PC-9 (cell line): ENCODE measurements at regions not wholly inside any gene's neighbourhood (a gene's known extent, or its start where the extent isn't known, plus 50 kb on each side); places are given as distances from the start of the nearest gene placed in this dataset.

Experiments used
- BruUV-seq: library from RNA; stranded (reverse); fragments of 400-500 nt; replicated peaks from 2 replicates; lab custom pipeline; 2021; lab: Mats Ljungman, UMichigan
- CTCF ChIA-PET: fragments of 300-600 bp; sonication (Branson Sonifier 250); formaldehyde crosslinking; loops from one replicate; lab custom pipeline; 2022; ENCODE audit warnings: antibody characterized with exemption; lab: Charles Lee
- POLR2A ChIA-PET: fragments of 300-600 bp; sonication (Branson Sonifier 250); formaldehyde crosslinking; loops from one replicate; lab custom pipeline; 2022; ENCODE audit warnings: antibody characterized with exemption; ENCODE audit not compliant: unreplicated experiment; lab: Charles Lee
- DNase-seq, 2 experiments: peaks; one replicate each; pipeline versions ENCODE4 v3.0.0 to v3.0.0-alpha.2; 2015 to 2022; ENCODE audit warnings: mixed read lengths in 1 of 2
- H2AFZ ChIP-seq: fragments of 200-600 bp; sonication (generic); 2 replicates; pipeline ENCODE4 v1.8.1; 2017; ENCODE audit warnings: antibody characterized with exemption
- H3F3A ChIP-seq: fragments of 200-600 bp; sonication (generic); 2 replicates; pipeline ENCODE4 v1.8.1; 2017; ENCODE audit warnings: antibody characterized with exemption, mild to moderate bottlenecking, low read depth; ENCODE audit not compliant: insufficient read depth
- H3K27ac ChIP-seq: fragments of 200-600 bp; sonication (generic); 2 replicates; pipeline ENCODE4 v1.6.1; 2016; ENCODE audit warnings: mixed run types
- H3K27me3 ChIP-seq: fragments of 200-600 bp; sonication (generic); 2 replicates; pipeline ENCODE4 v1.6.1; 2016; ENCODE audit warnings: low read depth, mixed run types; ENCODE audit not compliant: insufficient read depth
- H3K36me3 ChIP-seq: fragments of 200-600 bp; sonication (generic); 2 replicates; pipeline ENCODE4 v1.6.1; 2016; ENCODE audit warnings: low read depth, mixed run types
- H3K4me1 ChIP-seq: fragments of 200-600 bp; sonication (generic); replicated peaks from 2 replicates; pipeline ENCODE4 v1.6.1; 2016; ENCODE audit warnings: mixed run types; ENCODE audit not compliant: insufficient read depth
- H3K4me2 ChIP-seq: fragments of 200-600 bp; sonication (generic); 2 replicates; pipeline ENCODE4 v1.6.1; 2017; ENCODE audit warnings: mixed run types
- H3K4me3 ChIP-seq: fragments of 200-600 bp; sonication (generic); 2 replicates; pipeline ENCODE4 v1.6.1; 2016; ENCODE audit warnings: mixed run types
- H3K79me2 ChIP-seq: fragments of 200-600 bp; sonication (generic); 2 replicates; pipeline ENCODE4 v1.6.1; 2017; ENCODE audit warnings: low read depth, mixed run types
- H3K9me2 ChIP-seq: fragments of 200-600 bp; sonication (generic); 2 replicates; pipeline ENCODE4 v1.8.1; 2017; ENCODE audit warnings: mild to moderate bottlenecking; ENCODE audit not compliant: insufficient read depth
- H3K9me3 ChIP-seq: fragments of 200-600 bp; sonication (generic); 2 replicates; pipeline ENCODE4 v1.8.1; 2016; ENCODE audit warnings: low read depth; ENCODE audit not compliant: insufficient read depth
- H4K20me1 ChIP-seq: fragments of 200-600 bp; sonication (generic); 2 replicates; pipeline ENCODE4 v1.8.1; 2017; ENCODE audit not compliant: insufficient read depth
- CTCF ChIP-seq: fragments of 200-600 bp; sonication (generic); conservative IDR thresholded peaks from 2 replicates; pipeline ENCODE4 v1.6.1; 2017; ENCODE audit warnings: mixed run types, antibody characterized with exemption, mild to moderate bottlenecking, moderate library complexity
- EZH2 ChIP-seq: fragments of 200-600 bp; sonication (generic); IDR thresholded peaks from 2 replicates; pipeline ENCODE4 v1.8.0; 2017; ENCODE audit warnings: antibody characterized with exemption, low read depth
- intact Hi-C: fragments of 100-400 bp; cut with micrococcal nuclease; formaldehyde crosslinking; loops from one replicate; pipeline ENCODE4 v1.10.0; 2022; ENCODE audit not compliant: unreplicated experiment

- Histone ChIP-seq H3K9me2 (peaks cover 4% of the 10 kb centered on the region; the same call in 1 of the 2 replicates), H3K9me3 (no peaks in the 10 kb centered on the region), H3K4me2 (no peak overlapping the region), H3F3A (no peaks in the 10 kb centered on the region), H3K4me3 (no peak overlapping the region), H3K36me3 (no peaks in the 10 kb centered on the region), H3K27ac (no peak overlapping the region), H3K79me2 (no peaks in the 10 kb centered on the region), H2AFZ (no peak overlapping the region), H3K4me1 (no peaks in the 10 kb centered on the region), H3K27me3 (no peaks in the 10 kb centered on the region), H4K20me1 (no peaks in the 10 kb centered on the region)
- CTCF ChIA-PET = interaction anchor here (0.5 to 0.7 kb wide), 2 partner anchors 255 to 550 kb away, joined by 4 to 6 read pairs; no protein-coding TSS in a partner anchor
- no peak for DNase-seq
- no peak for TF ChIP-seq EZH2
- no peak for TF ChIP-seq CTCF
- intact Hi-C loops = loop anchor here (5.0 to 10.0 kb wide), 2 partner anchors 242 to 904 kb away; no protein-coding TSS in a partner anchor
- POLR2A ChIA-PET = no interaction called here
- BruUV-seq = no TSS peak
Measured at GRCh38 chr2:67479261-67479660, 82.1 kb downstream of the ETAA1 start.

- BruUV-seq = no TSS peak
Measured at GRCh38 chr2:67485431-67485830, 88.3 kb downstream of the ETAA1 start.

GRCh38 chr2:67486041-67486796, 89.1 kb downstream of the ETAA1 start:
- Histone ChIP-seq H3K9me2 (peaks cover 4% of the 10 kb centered on the region; the same call in 1 of the 2 replicates), H3K27ac (no peak overlapping the region), H3K9me3 (no peaks in the 10 kb centered on the region), H3K4me2 (no peak overlapping the region), H2AFZ (no peak overlapping the region), H3F3A (no peaks in the 10 kb centered on the region), H3K4me1 (no peaks in the 10 kb centered on the region), H3K36me3 (no peaks in the 10 kb centered on the region), H3K4me3 (no peak overlapping the region), H4K20me1 (no peaks in the 10 kb centered on the region), H3K79me2 (no peaks in the 10 kb centered on the region), H3K27me3 (no peaks in the 10 kb centered on the region)
- no peak for DNase-seq
- intact Hi-C loops = no loop called here
- POLR2A ChIA-PET = no interaction called here
- no TSS peak for BruUV-seq
- no peak for TF ChIP-seq CTCF
- no peak for TF ChIP-seq EZH2
- CTCF ChIA-PET = no interaction called here

More at GRCh38 chr2:67485431-67485830, 88.3 kb downstream of the ETAA1 start:
- Histone ChIP-seq H4K20me1 (no peaks in the 10 kb centered on the region), H3K4me3 (no peak overlapping the region), H3K27ac (no peak overlapping the region), H3K9me3 (no peaks in the 10 kb centered on the region), H3F3A (no peaks in the 10 kb centered on the region), H3K9me2 (peaks cover 4% of the 10 kb centered on the region; the same call in 1 of the 2 replicates), H3K79me2 (no peaks in the 10 kb centered on the region), H3K4me1 (no peaks in the 10 kb centered on the region), H3K27me3 (no peaks in the 10 kb centered on the region), H2AFZ (no peak overlapping the region), H3K36me3 (no peaks in the 10 kb centered on the region), H3K4me2 (no peak overlapping the region)
- CTCF ChIA-PET = no interaction called here
- intact Hi-C loops = no loop called here
- POLR2A ChIA-PET = no interaction called here
- DNase-seq = no peak
- no peak for TF ChIP-seq CTCF
- TF ChIP-seq EZH2 = no peak
